ENCODE measurements at regions not wholly inside any gene's neighbourhood (a gene's known extent, or its start where the extent isn't known, plus 50 kb on each side); places are given as distances from the start of the nearest gene placed in this dataset.
"Not testable (repeated sequence)": the region's sequence is repeated elsewhere in the genome, so short reads cannot be mapped to it uniquely, and the experiment has no call there.

GRCh38 chr5:148744380-148744779, 82.0 kb upstream of the ADRB2 start:
- not testable (repeated sequence) for DNase-seq

DNA sequence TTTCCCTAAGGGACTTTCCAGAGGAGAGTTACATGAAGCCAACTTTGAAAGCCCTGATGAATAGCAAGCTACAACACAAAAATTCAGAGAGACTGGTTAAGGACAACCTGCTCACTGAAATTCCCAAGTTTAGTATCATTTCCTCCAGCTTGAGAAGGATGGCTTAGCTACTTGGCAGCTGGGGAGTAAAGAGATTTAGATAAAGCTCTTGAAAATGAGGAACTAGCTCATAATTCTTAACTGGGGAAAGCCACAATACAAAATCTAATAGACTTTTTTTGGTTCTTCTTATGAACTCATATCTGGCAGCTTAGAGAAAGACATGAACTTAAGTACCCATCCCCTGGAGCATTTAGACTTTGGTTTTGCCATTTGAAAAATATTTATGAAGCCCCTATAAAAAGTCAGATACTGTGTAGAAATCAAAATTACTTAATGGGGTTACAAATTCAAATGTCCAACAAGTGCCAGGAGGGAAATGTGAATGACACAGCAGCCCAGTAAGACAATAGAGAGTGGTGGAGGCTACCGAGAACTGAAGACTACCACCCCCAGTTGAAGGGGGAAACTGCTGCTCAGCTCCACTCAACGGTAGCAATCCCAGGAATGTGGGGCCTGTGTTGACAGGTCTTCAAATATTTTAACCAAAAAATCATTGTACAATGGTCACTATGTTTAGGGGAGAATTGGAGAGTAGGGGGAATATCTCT, 79.4 kb upstream of the ADRB2 start:
- no peak for DNase-seq

DNA sequence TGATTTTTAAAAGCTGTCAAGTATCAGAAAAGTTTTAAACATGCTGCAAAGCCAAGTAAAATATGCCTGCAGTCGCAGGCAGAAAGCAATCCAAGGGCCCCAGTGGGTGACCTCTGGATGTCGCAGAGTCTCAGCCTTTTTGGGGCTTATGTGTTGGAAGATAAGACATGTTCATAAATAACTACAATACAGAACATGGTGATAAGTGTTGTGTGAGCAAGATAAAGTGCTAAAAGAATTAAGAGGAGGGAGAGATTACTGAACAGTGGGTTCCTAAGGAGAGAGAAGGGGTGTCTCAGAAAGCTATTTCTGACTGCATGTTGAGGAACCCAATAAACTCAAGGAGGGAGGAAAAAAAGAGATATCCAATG, 78.9 kb upstream of the ADRB2 start:
- DNase-seq: no peak

- DNase-seq: no peak
Measured at GRCh38 chr5:148748702-148749392, 77.6 kb upstream of the ADRB2 start.

- no peak for DNase-seq
Measured at GRCh38 chr5:148750614-148751013, 75.8 kb upstream of the ADRB2 start.

DNA sequence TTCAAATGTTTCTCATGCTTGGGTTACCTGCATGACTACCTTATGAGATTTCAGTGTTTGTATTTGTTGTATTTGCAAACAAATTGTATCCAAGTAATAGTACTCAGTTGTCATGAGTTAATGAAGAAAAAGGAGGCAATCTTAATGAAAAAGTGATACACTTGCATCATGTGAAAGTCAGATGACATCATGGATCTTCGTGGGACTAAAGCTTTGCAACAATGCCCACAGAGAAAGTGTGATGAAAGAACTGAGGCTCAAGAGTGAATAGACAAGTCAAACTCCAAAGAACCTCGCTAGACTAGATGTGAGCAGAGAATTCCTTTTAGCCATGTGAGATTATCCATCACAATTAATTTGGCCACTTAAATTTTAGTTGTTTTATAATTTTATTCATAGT, 75.4 kb upstream of the ADRB2 start:
- DNase-seq: no peak

- DNase-seq: not testable (repeated sequence)
Measured at GRCh38 chr5:148752375-148752774, 74.0 kb upstream of the ADRB2 start.

DNA sequence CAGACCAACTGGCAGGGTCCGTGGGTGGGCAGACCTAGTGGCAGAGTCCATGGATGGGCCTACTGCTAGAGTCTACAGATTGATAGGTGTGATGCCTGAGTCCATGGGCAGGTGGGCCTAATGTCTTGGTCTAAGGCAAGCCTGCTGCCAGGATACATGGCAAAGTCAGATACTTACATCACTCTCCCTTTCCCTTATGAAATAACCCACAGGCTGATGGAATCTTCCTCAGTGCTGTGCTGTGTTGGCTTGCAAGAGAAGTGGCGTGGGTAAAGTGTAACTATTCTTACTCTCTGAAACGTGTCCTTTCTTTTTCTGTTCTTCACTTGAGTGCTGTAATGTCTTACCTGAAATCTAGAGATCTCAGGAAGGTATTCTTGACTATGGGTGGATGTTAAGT, 67.3 kb upstream of the ADRB2 start:
- no peak for DNase-seq

DNA sequence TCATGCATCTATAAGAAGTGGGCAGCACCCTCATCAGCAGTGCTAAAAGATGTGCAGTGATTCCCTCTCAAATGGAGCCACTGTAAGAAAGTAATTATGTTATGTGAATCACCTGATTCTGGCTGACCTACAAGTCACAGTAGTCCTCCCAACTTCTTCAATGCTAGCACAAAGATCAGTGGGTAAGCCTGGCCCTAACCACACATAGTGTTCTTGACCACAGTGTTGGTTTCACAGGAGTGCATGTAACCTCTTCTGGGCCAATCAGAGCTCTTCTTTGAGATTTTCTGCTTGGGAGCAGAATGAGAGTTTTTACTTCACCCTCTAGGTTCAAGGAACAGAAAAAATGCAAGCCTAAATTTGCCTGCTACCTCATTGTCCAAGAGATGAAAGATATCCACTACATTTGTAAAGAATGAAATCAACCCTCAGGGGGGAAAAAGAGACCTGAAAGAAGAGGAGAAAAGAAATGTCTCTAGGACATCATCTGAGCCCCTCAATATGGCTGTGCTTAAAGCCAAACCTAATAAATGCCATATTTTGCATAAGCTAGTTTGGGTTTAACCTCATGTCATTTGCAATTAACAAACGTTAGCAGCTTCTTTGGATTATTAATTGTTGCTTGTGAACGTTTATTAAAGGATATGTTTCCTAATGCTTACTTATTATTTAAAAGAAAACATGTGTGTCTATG, 65.3 kb upstream of the ADRB2 start:
- no peak for DNase-seq

DNA sequence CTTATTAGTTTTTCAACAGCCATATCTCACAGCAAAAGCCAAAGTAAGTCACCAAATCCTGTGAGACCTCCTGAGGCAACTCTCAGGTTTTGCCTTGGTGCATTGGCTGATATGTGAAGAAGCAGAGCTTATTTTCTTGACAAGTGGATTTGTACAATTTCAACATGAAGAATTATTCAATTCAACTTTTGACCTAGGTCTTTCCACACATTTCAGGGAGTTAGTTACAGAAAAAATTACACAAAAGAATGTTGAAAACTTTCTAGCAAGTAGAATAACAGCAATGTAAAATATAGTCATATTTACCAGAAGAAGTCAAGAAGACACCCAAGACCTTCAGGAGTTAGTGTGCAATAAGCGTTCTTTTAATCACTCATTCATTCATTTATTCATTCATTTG, 62.4 kb upstream of the ADRB2 start:
- no peak for DNase-seq

DNA sequence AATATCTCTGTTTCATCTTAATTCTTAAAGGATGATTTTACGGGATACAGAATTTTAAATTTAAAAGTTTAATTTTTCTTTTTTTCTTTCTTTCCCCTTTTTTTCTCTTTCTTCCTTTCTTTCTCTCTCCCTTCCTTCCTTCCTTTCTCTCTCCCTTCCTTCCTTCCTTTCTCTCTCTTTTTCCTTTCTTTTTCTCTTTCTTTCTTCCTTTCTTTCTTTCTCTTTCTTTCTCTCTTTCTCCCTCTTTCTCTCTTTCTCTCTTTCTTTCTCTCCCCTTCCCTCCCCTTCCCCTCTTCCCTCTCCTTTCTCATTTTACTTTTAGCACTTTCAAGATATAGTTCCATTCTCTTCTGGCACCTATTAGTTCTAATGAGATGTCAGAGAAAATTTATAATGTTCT, 61.4 kb upstream of the ADRB2 start:
- no peak for DNase-seq

DNA sequence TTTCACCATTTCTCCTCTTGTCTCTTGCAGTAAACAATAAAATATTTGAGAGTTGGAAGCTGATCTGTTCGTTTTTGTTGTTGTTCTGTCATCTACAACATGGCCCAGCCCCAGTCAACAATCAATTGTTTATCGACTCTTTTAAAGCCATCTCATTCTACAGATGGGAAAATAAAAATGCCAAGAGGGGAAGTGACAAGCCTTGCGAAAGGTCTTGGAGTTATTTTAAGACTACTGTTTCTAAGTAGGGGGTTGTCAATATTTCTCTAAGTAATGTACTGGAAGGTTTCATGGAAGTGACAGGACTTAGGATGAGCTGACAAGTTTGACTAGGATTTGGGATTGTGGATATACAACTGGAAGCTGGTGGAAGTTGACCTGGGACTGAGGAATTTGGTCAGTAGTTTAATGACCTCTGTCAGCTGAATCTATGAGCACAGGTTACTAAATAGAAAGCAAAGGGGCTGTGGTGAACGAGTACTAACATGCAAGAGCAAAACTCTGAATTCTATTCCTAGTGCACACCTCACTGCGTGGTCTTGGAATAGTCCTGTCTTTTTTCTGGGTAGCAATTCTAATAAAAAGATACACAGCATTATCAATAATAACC, 57.5 kb upstream of the ADRB2 start:
- DNase-seq: no peak

DNA sequence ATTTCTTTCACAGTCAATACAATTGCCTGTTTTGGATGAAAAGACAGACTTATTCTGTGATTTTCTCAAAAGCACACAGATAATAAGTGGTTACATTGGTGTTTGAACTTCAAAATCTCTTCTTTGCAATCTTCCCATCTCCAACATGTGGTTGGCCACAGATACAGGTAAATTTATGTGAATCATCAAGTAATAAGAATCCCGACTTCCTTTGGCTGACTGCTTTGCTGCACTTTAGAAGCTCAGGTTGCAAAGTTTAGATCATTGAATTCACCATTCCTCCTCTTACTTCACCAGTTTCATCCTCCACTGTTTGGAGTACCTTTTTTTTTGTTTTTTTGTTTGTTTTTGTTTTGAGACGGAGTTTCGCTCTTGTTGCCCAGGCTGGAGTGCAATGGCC, 56.5 kb upstream of the ADRB2 start:
- no peak for DNase-seq

DNA sequence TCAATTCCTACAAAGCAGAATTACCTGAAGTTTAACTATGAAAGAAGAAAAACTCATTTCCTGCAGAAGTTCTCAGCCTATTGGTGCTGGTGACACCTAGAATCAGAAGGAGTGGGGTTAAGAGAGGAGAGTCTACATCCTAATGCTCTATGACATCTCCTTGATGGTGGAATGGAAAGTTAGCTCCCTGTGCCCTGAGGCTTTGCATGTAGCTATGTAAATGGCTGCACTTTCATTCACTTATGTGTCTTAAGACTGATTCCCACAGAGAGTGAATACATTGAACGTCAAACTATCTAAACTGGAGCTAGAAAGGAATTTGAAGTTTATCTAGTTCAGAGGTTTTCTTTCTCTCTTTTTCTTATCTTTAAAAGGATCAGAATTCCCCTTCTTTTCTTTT, 52.1 kb upstream of the ADRB2 start:
- no peak for DNase-seq

GRCh38 chr5:148776261-148776660, 50.1 kb upstream of the ADRB2 start:
- no peak for DNase-seq
